CD14-positive monocyte (primary cell): ENCODE measurements at regions not wholly inside any gene's neighbourhood (a gene's known extent, or its start where the extent isn't known, plus 50 kb on each side); places are given as distances from the start of the nearest gene placed in this dataset.

ENCODE experiments used
- DNase-seq, 3 donors: peaks; one replicate each; pipeline ENCODE4 v3.0.0-alpha.2; 2011 to 2022
- H2AFZ ChIP-seq: 2 replicates; pipeline ENCODE4 v1.6.0; 2012; ENCODE audit warnings: mild to moderate bottlenecking, low read depth, low read length, inconsistent platforms; ENCODE audit not compliant: insufficient read depth, poor library complexity, severe bottlenecking
- H3K27ac ChIP-seq, 2 donors: 1 replicate in 1 of 2; 2 replicates in 1 of 2; pipeline ENCODE4 v1.5.1; 2012 to 2013; ENCODE audit warnings: low read length in 2 of 2, control low read depth in 1 of 2, inconsistent platforms in 1 of 2, low read depth in 1 of 2, mild to moderate bottlenecking in 1 of 2
- H3K27me3 ChIP-seq, 2 donors: one replicate each; pipeline versions ENCODE4 v1.6.0 to v1.6.1; 2011 to 2013; ENCODE audit warnings: low read length in 2 of 2; ENCODE audit not compliant: control insufficient read depth in 2 of 2, insufficient read depth in 2 of 2
- H3K36me3 ChIP-seq, 2 donors: replicated peaks in 1 of 2; 1 replicate in 1 of 2; 2 replicates in 1 of 2; pipeline versions ENCODE4 v1.5.1 to v1.6.1; 2012 to 2013; ENCODE audit warnings: low read length in 2 of 2, control low read depth in 1 of 2, inconsistent platforms in 1 of 2, mild to moderate bottlenecking in 1 of 2; ENCODE audit not compliant: insufficient read depth in 2 of 2, control insufficient read depth in 1 of 2
- H3K4me1 ChIP-seq, 2 donors: 1 replicate in 1 of 2; 2 replicates in 1 of 2; pipeline versions ENCODE4 v1.5.1 to v1.6.1; 2012 to 2013; ENCODE audit warnings: low read length in 2 of 2, control low read depth in 1 of 2, inconsistent platforms in 1 of 2, mild to moderate bottlenecking in 1 of 2, moderate library complexity in 1 of 2; ENCODE audit not compliant: insufficient read depth in 2 of 2, control insufficient read depth in 1 of 2
- H3K4me2 ChIP-seq: replicated peaks from 2 replicates; pipeline ENCODE3; 2012; ENCODE audit warnings: low read length, moderate library complexity, mild to moderate bottlenecking; ENCODE audit not compliant: poor library complexity, severe bottlenecking; ENCODE audit errors: extremely low read depth
- H3K4me3 ChIP-seq, 3 experiments: fragments of 200-600 bp in 1 of 3; sonication (generic) in 1 of 3; replicated peaks in 1 of 3; 1 replicate in 2 of 3; 2 replicates in 1 of 3; pipeline ENCODE4 v1.5.1; 2011 to 2013; ENCODE audit warnings: low read length in 3 of 3, mild to moderate bottlenecking in 3 of 3, control low read depth in 2 of 3, low read depth in 2 of 3, inconsistent platforms in 1 of 3, moderate library complexity in 1 of 3
- H3K79me2 ChIP-seq: 2 replicates; pipeline ENCODE4 v1.6.0; 2012; ENCODE audit warnings: mild to moderate bottlenecking, control low read depth, inconsistent platforms, low read length, moderate library complexity; ENCODE audit not compliant: insufficient read depth
- H3K9ac ChIP-seq: 2 replicates; pipeline ENCODE4 v1.6.0; 2017; ENCODE audit warnings: low read length, mild to moderate bottlenecking; ENCODE audit not compliant: insufficient read depth, poor library complexity, severe bottlenecking
- H3K9me3 ChIP-seq, 2 donors: replicated peaks in 1 of 2; 1 replicate in 1 of 2; 2 replicates in 1 of 2; pipeline versions ENCODE4 v1.5.1 to v1.6.1; 2012 to 2013; ENCODE audit warnings: low read length in 2 of 2, control low read depth in 1 of 2; ENCODE audit not compliant: control insufficient read depth in 1 of 2, insufficient read depth in 1 of 2
- H4K20me1 ChIP-seq: 2 replicates; pipeline ENCODE4 v1.6.0; 2012; ENCODE audit warnings: mild to moderate bottlenecking, low read length, control low read depth, moderate library complexity; ENCODE audit not compliant: insufficient read depth
- H3K27ac Mint-ChIP-seq, 7 donors: one replicate each; pipeline ENCODE4 v1.8.0; 2020; ENCODE audit warnings: mild to moderate bottlenecking in 7 of 7, mixed read lengths in 7 of 7, moderate library complexity in 6 of 7, inconsistent platforms in 2 of 7
- H3K27me3 Mint-ChIP-seq, 3 donors: one replicate each; pipeline ENCODE4 v1.8.0; 2021 to 2022; ENCODE audit warnings: low read depth in 3 of 3, mild to moderate bottlenecking in 3 of 3, mixed read lengths in 3 of 3, moderate library complexity in 3 of 3, inconsistent platforms in 1 of 3
- H3K36me3 Mint-ChIP-seq, 2 donors: one replicate each; pipeline ENCODE4 v1.8.0; 2020; ENCODE audit warnings: mixed read lengths in 2 of 2, inconsistent platforms in 1 of 2, mild to moderate bottlenecking in 1 of 2
- H3K4me1 Mint-ChIP-seq: one replicate; pipeline ENCODE4 v1.8.0; 2020; ENCODE audit warnings: mild to moderate bottlenecking, mixed read lengths
- H3K4me3 Mint-ChIP-seq, 2 donors: one replicate each; pipeline ENCODE4 v1.8.0; 2020; ENCODE audit warnings: mild to moderate bottlenecking in 2 of 2, mixed read lengths in 2 of 2, moderate library complexity in 1 of 2
- H3K9me3 Mint-ChIP-seq, 7 donors: one replicate each; pipeline ENCODE4 v1.8.0; 2020 to 2022; ENCODE audit warnings: mixed read lengths in 7 of 7, mild to moderate bottlenecking in 6 of 7, moderate library complexity in 6 of 7, inconsistent platforms in 2 of 7
- WGBS: methylation state at CpG from one replicate; pipeline ENCODE4 v1.1.5; 2013; ENCODE audit warnings: missing lambda C conversion rate; ENCODE audit not compliant: insufficient coverage; 5-methylcytosine and 5-hydroxymethylcytosine counted together
- intact Hi-C, 2 donors: fragments of 100-400 bp; cut with micrococcal nuclease; formaldehyde crosslinking; loops; one replicate each; pipeline versions ENCODE4 v1.15.0 to v1.15.1; 2023
- TF ChIP-seq, protein P1 (sequence below): fragments of 200-600 bp; IDR thresholded peaks from one replicate; pipeline ENCODE4 v1.8.0; 2022; ENCODE audit warnings: antibody characterized with exemption, mild to moderate bottlenecking

DNA sequence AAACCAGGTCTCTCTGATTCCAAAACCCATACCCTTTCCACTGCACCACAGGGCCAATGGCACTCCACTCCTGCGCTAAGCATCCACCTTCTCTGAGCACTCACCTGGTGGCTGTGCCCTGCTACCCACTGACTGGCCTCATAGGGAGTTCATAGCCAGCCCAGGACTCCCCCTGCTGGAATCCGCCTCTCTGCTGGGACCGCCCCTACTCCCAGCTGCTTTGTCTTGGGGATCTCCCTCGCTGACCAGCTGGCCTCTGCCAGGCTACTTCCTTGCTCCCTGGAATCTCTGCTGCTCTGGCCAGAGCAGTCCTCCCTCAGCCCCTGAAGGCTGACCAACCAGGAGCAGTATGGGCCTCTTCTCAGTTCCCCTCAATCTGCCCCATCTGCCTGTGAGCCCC, 129.7 kb downstream of the FAXC start:
- Histone ChIP-seq H3K27ac (no peak overlapping the region), H2AFZ (no peak overlapping the region), H3K4me2 (no peak overlapping the region), H3K4me1 (no peaks in the 10 kb centered on the region), H3K9me3 (no peaks in the 10 kb centered on the region), H3K79me2 (no peaks in the 10 kb centered on the region), H3K36me3 (no peaks in the 10 kb centered on the region), H3K9ac (no peak overlapping the region), H3K4me3 (no peak overlapping the region), H4K20me1 (no peaks in the 10 kb centered on the region), H3K27me3 (no peaks in the 10 kb centered on the region)
- intact Hi-C loops, result no loop called here
- peaks cover 0 to 2% (median 0%) of the 10 kb centered on the region in 7 donors for H3K9me3 Mint-ChIP-seq
- no peak overlapping the region for H3K27ac Mint-ChIP-seq
- H3K27me3 Mint-ChIP-seq, result peaks cover under 1 to 2% (median 1%) of the 10 kb centered on the region in 3 donors
- TF ChIP-seq, protein P1, sequence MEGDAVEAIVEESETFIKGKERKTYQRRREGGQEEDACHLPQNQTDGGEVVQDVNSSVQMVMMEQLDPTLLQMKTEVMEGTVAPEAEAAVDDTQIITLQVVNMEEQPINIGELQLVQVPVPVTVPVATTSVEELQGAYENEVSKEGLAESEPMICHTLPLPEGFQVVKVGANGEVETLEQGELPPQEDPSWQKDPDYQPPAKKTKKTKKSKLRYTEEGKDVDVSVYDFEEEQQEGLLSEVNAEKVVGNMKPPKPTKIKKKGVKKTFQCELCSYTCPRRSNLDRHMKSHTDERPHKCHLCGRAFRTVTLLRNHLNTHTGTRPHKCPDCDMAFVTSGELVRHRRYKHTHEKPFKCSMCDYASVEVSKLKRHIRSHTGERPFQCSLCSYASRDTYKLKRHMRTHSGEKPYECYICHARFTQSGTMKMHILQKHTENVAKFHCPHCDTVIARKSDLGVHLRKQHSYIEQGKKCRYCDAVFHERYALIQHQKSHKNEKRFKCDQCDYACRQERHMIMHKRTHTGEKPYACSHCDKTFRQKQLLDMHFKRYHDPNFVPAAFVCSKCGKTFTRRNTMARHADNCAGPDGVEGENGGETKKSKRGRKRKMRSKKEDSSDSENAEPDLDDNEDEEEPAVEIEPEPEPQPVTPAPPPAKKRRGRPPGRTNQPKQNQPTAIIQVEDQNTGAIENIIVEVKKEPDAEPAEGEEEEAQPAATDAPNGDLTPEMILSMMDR, result no peak
- no peak overlapping the region for H3K4me3 Mint-ChIP-seq
- WGBS, result 17% methylated on average over 4 of the region's 4 CpGs
- H3K36me3 Mint-ChIP-seq, result no peaks in the 10 kb centered on the region
- no peaks in the 10 kb centered on the region for H3K4me1 Mint-ChIP-seq
- DNase-seq, result no peak

DNA sequence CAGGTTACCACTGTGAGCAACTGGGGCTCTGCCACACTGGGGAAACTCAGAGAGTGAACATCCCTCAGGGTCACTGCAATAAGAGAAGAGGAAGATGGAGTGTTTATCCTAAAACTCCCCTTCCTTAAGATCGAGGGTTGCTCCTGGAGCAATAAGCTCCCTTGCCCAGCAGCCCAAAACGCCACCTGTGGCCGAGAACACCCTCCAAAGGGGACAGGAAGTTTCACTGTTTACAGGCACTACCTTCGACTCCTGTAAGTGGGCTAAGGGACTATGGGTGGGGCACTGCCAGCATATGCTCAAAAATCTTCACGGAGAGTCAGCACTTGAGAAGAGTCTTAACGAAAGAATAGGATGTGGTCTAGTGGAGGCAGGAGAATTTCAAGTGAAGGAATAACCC, 132.5 kb downstream of the FAXC start:
- intact Hi-C loops, result no loop called here
- Mint-ChIP-seq H3K27me3 (peaks cover 0 to 2% (median 0%) of the 10 kb centered on the region in 3 donors), H3K27ac (no peak overlapping the region), H3K4me1 (no peaks in the 10 kb centered on the region), H3K36me3 (no peaks in the 10 kb centered on the region), H3K9me3 (peaks cover 0 to 6% (median 0%) of the 10 kb centered on the region in 7 donors), H3K4me3 (no peak overlapping the region)
- no peaks in the 10 kb centered on the region for H3K36me3 ChIP-seq
- H3K4me1 ChIP-seq, result no peaks in the 10 kb centered on the region
- H3K27me3 ChIP-seq, result no peaks in the 10 kb centered on the region
- H3K9ac ChIP-seq, result no peak overlapping the region
- H3K4me2 ChIP-seq, result no peak overlapping the region
- no peak overlapping the region for H2AFZ ChIP-seq
- H3K27ac ChIP-seq, result no peak overlapping the region
- TF ChIP-seq, protein P1, result no peak
- no peaks in the 10 kb centered on the region for H4K20me1 ChIP-seq
- DNase-seq, result no peak
- 28% methylated on average over 4 of the region's 6 CpGs for WGBS
- H3K9me3 ChIP-seq, result no peaks in the 10 kb centered on the region
- H3K79me2 ChIP-seq, result no peaks in the 10 kb centered on the region
- no peak overlapping the region for H3K4me3 ChIP-seq
